ENCODE measurements at regions not wholly inside any gene's neighbourhood (a gene's known extent, or its start where the extent isn't known, plus 50 kb on each side); places are given as distances from the start of the nearest gene placed in this dataset.

- TF ChIP-seq, protein P1, sequence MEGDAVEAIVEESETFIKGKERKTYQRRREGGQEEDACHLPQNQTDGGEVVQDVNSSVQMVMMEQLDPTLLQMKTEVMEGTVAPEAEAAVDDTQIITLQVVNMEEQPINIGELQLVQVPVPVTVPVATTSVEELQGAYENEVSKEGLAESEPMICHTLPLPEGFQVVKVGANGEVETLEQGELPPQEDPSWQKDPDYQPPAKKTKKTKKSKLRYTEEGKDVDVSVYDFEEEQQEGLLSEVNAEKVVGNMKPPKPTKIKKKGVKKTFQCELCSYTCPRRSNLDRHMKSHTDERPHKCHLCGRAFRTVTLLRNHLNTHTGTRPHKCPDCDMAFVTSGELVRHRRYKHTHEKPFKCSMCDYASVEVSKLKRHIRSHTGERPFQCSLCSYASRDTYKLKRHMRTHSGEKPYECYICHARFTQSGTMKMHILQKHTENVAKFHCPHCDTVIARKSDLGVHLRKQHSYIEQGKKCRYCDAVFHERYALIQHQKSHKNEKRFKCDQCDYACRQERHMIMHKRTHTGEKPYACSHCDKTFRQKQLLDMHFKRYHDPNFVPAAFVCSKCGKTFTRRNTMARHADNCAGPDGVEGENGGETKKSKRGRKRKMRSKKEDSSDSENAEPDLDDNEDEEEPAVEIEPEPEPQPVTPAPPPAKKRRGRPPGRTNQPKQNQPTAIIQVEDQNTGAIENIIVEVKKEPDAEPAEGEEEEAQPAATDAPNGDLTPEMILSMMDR (IDR thresholded peaks at IDR 0.05; ENCODE audit: insufficient read depth, low read depth, low read length) = no peak
- no peak for TF ChIP-seq EZH2 (IDR thresholded peaks at IDR 0.05; ENCODE audit: insufficient read depth, low read length)
Observed at GRCh38 chrX:28124416-28124815, 143.2 kb upstream of the DCAF8L1 start.
